ENCODE measurements at regions not wholly inside any gene's neighbourhood (a gene's known extent, or its start where the extent isn't known, plus 50 kb on each side); places are given as distances from the start of the nearest gene placed in this dataset.

- TF ChIP-seq EZH2 (IDR thresholded peaks at IDR 0.05): no peak
- TF ChIP-seq POLR2AphosphoS5 (IDR thresholded peaks at IDR 0.05; ENCODE audit: borderline replicate concordance, low read depth, low read length): no peak
These were observed 628.7 kb upstream of the SEMA3D start for GRCh38 chr7:85815526-85815925.

Data from SK-N-MC (cell line).